ENCODE measurements at regions not wholly inside any gene's neighbourhood (a gene's known extent, or its start where the extent isn't known, plus 50 kb on each side); places are given as distances from the start of the nearest gene placed in this dataset.
A peak's percentile ranks its signal among the peaks of the same experiment; 100 is the strongest.
"Not testable (repeated sequence)": the region's sequence is repeated elsewhere in the genome, so short reads cannot be mapped to it uniquely, and the experiment has no call there.

DNA sequence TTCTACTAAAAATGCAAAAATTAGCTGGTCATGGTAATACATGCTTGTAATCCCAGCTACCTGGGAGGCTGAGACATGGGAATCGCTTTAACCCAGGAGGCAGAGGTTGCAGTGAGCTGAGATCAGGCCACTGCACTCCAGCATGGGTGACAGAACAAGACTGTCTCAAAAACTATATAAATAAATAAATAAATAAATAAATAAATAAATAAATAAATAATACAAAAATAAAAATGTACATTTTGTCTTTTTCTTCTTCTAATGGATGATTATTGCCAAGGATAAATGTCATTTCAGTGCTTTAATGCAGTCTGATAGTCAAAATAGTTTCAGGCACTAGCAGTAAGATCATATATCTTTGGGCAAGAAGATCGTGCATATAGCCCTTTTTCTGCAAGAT is 727.6 kb upstream of the SEMA3D start:
- no peak for FAIRE-seq
- no peak for DNase-seq (ENCODE audit: insufficient read length, low spot score)

- FAIRE-seq: no peak
Measured at GRCh38 chr7:85908051-85908450, 721.2 kb upstream of the SEMA3D start.

DNA sequence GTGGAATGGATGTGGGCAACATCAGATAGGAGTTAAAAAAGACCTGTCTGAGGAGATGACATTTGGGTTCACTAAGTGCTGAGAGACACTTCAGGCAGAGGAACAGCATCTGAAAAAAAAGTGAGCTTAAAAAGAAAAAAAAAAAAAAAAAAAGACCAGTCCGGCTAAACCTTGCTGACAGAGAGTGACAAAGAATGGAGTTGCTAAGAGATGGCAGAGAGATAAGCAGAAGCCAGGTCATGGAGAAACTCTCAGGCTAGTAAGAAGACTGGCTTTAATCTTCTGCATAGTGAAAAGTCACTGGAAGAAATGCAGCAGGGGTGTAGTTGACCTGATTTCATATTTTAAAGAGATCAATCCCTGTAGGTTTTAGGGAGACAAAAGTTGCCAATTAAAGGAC is 711.1 kb upstream of the SEMA3D start:
- DNase-seq (ENCODE audit: insufficient read length, low spot score) (no peak), FAIRE-seq (no peak)

More at GRCh38 chr7:85908051-85908450, 721.2 kb upstream of the SEMA3D start:
- no peak for DNase-seq (ENCODE audit: insufficient read length, low spot score)

GRCh38 chr7:85896531-85896930 is 709.7 kb upstream of the SEMA3D start:
- DNase-seq (ENCODE audit: insufficient read length, low spot score) (no peak), FAIRE-seq (no peak)

GRCh38 chr7:85895835-85896234 is 709.0 kb upstream of the SEMA3D start:
- no peak for FAIRE-seq
- no peak for DNase-seq (ENCODE audit: insufficient read length, low spot score)

DNA sequence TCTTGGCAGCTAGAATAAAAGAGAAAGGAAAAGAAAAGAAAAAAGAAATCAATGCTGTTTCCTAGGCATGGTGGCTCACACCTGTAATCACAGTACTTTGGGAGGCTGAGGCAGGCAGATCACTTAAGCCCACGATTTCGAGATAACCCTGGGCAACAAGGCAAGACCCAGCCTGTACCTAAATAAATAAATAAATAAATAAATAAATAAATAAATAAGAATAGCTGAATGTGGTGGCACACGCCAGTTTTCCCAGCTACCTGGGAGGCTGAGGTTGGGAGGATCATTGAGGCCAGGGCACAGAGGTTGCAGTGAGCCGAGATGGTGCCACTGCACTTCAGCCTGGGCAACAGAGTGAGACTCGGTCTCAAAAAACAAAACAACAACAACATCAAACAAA is 705.0 kb upstream of the SEMA3D start:
- DNase-seq (ENCODE audit: insufficient read length, low spot score); FAIRE-seq: not testable (repeated sequence)

DNA sequence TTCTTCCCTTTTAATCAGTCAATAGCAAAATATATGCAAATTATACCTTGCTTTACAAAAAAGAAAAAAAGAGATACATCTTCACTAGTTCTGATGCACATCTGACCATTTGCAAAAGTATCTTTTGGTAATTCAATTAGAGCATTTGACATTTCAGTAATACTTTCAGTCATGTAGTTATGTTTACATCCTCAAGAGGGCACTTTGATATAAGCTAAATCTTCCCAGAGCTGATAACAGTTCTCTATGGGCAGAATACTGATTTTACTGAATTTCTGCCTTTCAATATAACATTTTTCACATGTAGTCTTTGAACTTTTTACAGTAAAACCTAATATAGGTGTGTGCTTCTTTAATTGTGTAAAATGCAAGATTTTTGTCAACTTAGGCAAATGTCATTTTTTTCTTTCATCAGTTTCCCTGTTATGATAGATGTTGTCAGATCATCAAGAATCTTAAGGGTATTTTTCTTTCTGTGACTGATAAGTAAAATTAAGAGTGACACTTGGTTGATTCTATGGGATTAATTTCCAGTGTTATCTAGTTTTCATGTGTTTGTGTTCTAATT is 703.5 kb upstream of the SEMA3D start:
- DNase-seq (ENCODE audit: insufficient read length, low spot score) (peak; percentile 1), FAIRE-seq (peak; percentile 47)

- no peak for FAIRE-seq
- no peak for DNase-seq (ENCODE audit: insufficient read length, low spot score)
Measured at GRCh38 chr7:85887133-85887532, 700.3 kb upstream of the SEMA3D start.

DNA sequence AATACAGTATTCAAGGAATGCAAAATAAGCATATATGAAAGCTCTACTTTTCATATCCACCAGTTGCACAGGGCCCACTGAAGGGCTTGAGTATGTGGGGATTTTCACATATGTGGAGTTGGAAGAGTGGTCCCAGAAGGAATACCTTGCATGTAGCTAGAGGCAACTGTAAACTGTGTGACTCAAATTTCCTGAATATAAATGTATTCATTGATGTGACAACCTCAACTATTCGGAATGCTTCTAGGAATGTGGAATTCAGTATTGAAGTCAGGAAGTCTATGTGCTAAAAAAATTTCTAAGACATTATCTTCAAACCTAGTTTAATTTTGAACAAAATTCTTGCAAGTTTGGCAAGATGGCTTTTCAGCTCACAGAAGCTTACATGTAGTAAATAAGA is 695.5 kb upstream of the SEMA3D start:
- FAIRE-seq (no peak), DNase-seq (ENCODE audit: insufficient read length, low spot score) (no peak)

- FAIRE-seq: no peak
- no peak for DNase-seq (ENCODE audit: insufficient read length, low spot score)
Measured at GRCh38 chr7:85875398-85875797, 688.5 kb upstream of the SEMA3D start.

- DNase-seq (ENCODE audit: insufficient read length, low spot score) (no peak), FAIRE-seq (no peak)
Measured at GRCh38 chr7:85866540-85866939, 679.7 kb upstream of the SEMA3D start.

DNA sequence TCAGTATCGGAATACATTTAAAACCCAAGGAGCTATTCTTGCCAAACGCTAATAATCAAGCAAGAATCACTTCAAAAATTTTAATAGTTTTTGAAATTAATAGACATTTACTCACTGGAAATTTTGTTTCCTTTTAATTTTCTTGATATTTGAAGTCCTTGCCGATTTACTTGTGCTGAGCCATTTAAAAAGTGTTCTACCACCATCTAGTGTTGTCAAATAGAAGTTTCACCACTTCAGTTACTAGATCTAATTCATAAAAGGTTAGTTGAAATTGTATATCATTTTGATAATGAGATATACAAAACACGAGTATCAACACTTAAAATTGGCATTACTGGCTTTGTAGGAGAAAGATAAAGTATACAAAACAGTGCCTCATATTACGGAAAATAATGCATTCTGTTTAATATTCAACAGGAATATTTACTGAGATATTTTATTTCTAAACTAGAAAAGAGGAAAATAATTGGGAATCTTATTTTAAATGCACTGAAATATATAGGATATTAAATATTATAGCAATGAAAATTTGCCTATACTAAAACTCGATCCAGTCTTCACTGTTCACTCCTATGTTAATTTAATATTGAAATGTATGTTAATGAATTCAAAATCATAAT is 664.8 kb upstream of the SEMA3D start:
- DNase-seq (ENCODE audit: insufficient read length, low spot score) (no peak), FAIRE-seq (no peak)

- FAIRE-seq (no peak), DNase-seq (ENCODE audit: insufficient read length, low spot score) (no peak)
Measured at GRCh38 chr7:85850381-85850780, 663.5 kb upstream of the SEMA3D start.

GRCh38 chr7:85840554-85840953 is 653.7 kb upstream of the SEMA3D start:
- DNase-seq (ENCODE audit: insufficient read length, low spot score) (no peak), FAIRE-seq (no peak)

- DNase-seq (ENCODE audit: insufficient read length, low spot score) (no peak), FAIRE-seq (no peak)
Measured at GRCh38 chr7:85833066-85833465, 646.2 kb upstream of the SEMA3D start.

DNA sequence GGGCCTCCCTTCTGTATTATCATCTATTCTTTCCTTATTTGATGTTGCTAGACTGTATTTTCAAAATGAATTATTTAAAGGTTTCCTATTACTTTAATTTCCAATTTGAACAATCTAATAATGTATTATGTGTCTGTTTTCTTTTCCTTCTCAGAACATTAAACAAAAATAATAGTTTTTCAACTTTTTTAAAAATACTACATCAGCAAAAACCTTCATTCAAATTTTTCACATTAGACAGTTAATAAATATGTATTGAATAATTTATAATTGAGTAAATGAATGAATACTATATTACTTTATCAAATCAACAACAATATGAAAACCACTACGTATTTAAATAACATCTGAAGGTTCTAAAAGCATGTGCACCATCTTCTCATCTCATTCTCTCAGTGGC is 644.1 kb upstream of the SEMA3D start:
- DNase-seq (ENCODE audit: insufficient read length, low spot score) (no peak), FAIRE-seq (no peak)

DNA sequence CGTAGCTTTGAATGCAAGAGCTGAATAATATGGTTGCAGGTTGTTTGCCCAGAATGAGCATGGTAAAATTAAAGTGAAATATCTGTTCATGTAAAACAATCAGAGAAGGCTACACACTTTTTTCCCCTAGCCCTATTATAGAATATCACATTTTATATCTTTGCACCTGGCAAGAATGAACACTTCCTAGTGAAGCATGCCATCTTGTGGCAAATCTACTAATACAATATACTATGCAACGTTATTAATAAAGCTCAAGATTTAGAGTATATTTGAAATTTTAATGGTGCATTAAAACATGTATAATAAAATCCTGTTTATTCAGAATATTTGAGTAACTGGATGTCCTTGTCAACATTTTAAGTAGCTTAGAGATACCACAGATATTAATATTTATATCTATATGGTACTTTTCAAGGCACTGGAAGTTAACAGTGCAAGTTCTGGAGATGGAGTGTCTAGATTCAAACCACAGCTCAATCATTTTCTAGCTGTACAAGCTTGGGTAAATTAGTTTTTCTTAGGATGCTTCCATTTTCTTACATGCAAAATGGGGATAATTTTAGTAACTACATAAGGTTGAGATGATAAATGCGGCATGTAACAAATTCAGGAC is 643.1 kb upstream of the SEMA3D start:
- FAIRE-seq (no peak), DNase-seq (ENCODE audit: insufficient read length, low spot score) (no peak)

GRCh38 chr7:85829176-85829575 is 642.3 kb upstream of the SEMA3D start:
- no peak for FAIRE-seq
- no peak for DNase-seq (ENCODE audit: insufficient read length, low spot score)

GRCh38 chr7:85828614-85829013 is 641.8 kb upstream of the SEMA3D start:
- DNase-seq (ENCODE audit: insufficient read length, low spot score) (no peak), FAIRE-seq (no peak)

DNA sequence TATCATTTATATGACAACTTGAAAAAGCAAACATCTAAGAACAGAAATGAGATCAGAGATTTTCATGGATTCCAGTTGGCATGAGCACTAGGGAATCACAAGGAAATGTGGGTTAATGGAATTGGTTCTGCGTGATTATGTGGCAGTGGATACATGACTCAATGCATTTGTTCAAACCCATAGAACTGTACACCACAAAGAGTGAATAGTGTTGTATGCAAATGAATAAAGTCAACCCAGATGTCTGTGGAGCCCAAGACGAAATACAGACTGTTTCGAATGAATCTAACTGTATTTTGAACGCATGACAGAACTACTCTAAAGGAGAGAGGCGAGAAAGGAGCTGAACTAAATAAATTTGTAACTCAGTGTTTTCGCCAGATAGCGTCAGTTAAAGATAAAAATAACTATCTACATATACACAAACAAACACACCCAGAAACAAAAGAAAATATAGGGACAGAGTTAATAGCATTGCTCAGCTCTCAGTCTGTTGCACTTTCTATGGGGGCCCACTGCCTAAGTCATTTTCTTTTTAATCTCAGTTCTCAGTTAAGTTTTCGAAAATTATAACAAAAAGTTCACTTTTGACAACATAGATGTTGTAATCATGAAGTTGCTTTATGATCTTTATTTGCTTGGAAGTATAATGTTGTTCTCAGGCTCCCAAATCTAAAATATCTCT is 636.7 kb upstream of the SEMA3D start:
- DNase-seq (ENCODE audit: insufficient read length, low spot score) (no peak), FAIRE-seq (no peak)

GRCh38 chr7:85821926-85822325 is 635.1 kb upstream of the SEMA3D start:
- FAIRE-seq: no peak
- DNase-seq (ENCODE audit: insufficient read length, low spot score): no peak
